Mesodermal cell (in vitro differentiated cells): ENCODE measurements at regions not wholly inside any gene's neighbourhood (a gene's known extent, or its start where the extent isn't known, plus 50 kb on each side); places are given as distances from the start of the nearest gene placed in this dataset.

Experiments
- H3K27ac ChIP-seq: 2 replicates; pipeline ENCODE4 v1.7.0; 2013; ENCODE audit warnings: mild to moderate bottlenecking, low read depth, low read length, moderate library complexity; ENCODE audit not compliant: severe bottlenecking
- H3K36me3 ChIP-seq: 2 replicates; pipeline ENCODE4 v1.7.1; 2013; ENCODE audit warnings: mild to moderate bottlenecking, low read length, moderate library complexity; ENCODE audit not compliant: control insufficient read depth, insufficient read depth
- H3K4me1 ChIP-seq: one replicate; pipeline ENCODE4 v1.7.1; 2013; ENCODE audit warnings: mild to moderate bottlenecking, low read length; ENCODE audit not compliant: insufficient read depth, control insufficient read depth, poor library complexity, severe bottlenecking
- H3K4me3 ChIP-seq: 2 replicates; pipeline ENCODE4 v1.7.0; 2013; ENCODE audit warnings: low read length, control low read depth, mild to moderate bottlenecking; ENCODE audit not compliant: insufficient read depth, poor library complexity, severe bottlenecking; ENCODE audit errors: extremely low read depth
- H3K9me3 ChIP-seq: 2 replicates; pipeline ENCODE4 v1.7.1; 2013; ENCODE audit warnings: mild to moderate bottlenecking, low read length, moderate library complexity; ENCODE audit not compliant: control insufficient read depth
- WGBS, 2 experiments: methylation state at CpG; one replicate each; pipeline ENCODE4 v1.1.5; 2013; ENCODE audit warnings: missing lambda C conversion rate in 2 of 2; ENCODE audit not compliant: insufficient coverage in 2 of 2; 5-methylcytosine and 5-hydroxymethylcytosine counted together

DNA sequence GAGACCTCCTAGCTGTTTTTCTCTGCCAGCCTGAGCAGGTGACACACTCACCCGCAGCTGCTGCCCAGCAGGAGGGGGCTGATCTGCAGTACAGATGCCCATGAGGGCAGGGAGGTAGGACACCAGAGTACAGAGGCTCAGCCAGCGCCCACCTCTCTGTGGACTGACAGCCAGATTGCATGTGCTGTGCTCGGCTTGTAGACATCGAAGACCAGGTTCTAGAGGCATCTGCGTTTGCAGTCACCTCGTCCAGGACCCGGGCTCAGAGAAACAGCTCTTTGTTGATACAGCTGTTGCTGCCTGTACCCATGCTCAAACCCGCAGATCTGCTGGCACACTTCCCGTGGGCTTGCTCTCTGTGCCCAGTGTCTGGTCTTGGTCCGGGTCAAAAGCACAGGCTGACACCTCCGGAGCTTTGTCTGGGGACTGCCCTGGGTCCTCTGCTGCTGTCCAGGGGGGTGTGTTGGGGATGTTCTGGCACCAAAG lies 224.7 kb downstream of the GLRX3 start:
- Histone ChIP-seq H3K27ac (no peak overlapping the region), H3K4me3 (no peak overlapping the region), H3K9me3 (no peaks in the 10 kb centered on the region), H3K36me3 (no peaks in the 10 kb centered on the region), H3K4me1 (no peaks in the 10 kb centered on the region)
- 86 to 89% methylated on average over 10 to 11 of the region's 11 CpGs for WGBS, 2 experiments

- WGBS, 2 experiments: 82 to 97% methylated on average over 8 to 9 of the region's 10 CpGs
- no peak overlapping the region for H3K27ac ChIP-seq
- no peak overlapping the region for H3K4me3 ChIP-seq
- H3K36me3 ChIP-seq: no peaks in the 10 kb centered on the region
- H3K9me3 ChIP-seq: no peaks in the 10 kb centered on the region
- H3K4me1 ChIP-seq: no peaks in the 10 kb centered on the region
These were observed 225.3 kb downstream of the GLRX3 start for GRCh38 chr10:130361351-130362105.

GRCh38 chr10:130362308-130362761 lies 226.1 kb downstream of the GLRX3 start:
- Histone ChIP-seq H3K36me3 (no peaks in the 10 kb centered on the region), H3K4me3 (no peak overlapping the region), H3K27ac (no peak overlapping the region), H3K9me3 (no peaks in the 10 kb centered on the region), H3K4me1 (no peaks in the 10 kb centered on the region)
- 82 to 84% methylated on average over 7 to 8 of the region's 9 CpGs for WGBS, 2 experiments

- WGBS, 2 experiments: 76 to 92% methylated on average over 2 to 4 of the region's 5 CpGs
- no peaks in the 10 kb centered on the region for H3K9me3 ChIP-seq
- no peak overlapping the region for H3K4me3 ChIP-seq
- no peak overlapping the region for H3K27ac ChIP-seq
- H3K36me3 ChIP-seq: no peaks in the 10 kb centered on the region
- H3K4me1 ChIP-seq: no peaks in the 10 kb centered on the region
These were observed 226.9 kb downstream of the GLRX3 start for GRCh38 chr10:130363051-130363450.

- Histone ChIP-seq H3K9me3 (no peaks in the 10 kb centered on the region), H3K4me1 (no peaks in the 10 kb centered on the region), H3K27ac (no peak overlapping the region), H3K36me3 (no peaks in the 10 kb centered on the region), H3K4me3 (no peak overlapping the region)
- 85 to 89% methylated on average over 6 of the region's 8 CpGs for WGBS, 2 experiments
These were observed 227.8 kb downstream of the GLRX3 start for GRCh38 chr10:130363899-130364445.

DNA sequence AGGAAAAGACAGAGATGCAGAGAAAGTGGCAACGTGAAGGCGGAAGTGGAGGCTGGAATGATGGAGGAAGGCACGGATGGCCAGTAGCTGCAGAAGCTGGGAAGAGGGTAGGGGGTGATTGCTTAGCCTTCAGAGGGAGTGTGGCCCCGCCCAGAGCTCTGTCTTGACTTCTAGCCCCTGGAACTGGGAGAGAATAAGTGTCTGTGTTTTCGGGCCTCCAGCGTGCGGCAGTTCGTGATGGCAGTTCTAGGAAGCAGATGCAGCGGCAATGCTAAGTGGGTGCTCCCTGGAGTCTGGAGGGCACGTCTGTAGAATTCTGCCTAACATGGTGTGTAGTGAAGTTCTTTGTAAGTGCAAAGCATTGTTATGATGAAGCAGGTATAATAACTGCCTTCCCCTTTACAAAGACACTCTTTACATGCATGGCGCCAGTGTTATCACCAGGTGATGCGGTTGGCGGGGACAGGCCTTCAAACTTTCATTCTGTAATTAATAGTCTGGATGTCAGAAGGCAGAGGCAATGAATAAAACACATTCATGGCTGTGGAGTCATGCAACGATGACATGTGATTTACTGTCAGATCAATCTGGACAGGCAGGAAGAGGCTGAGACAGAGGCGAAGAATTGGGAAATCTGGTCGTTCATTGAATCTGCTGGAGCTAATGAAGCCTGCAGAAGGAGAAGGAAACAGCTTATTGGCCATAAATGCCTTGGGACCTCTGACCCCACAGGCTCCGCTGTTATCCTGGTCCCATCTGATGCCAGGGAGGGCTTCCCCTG lies 228.6 kb downstream of the GLRX3 start:
- H3K9me3 ChIP-seq: no peaks in the 10 kb centered on the region
- H3K36me3 ChIP-seq: no peaks in the 10 kb centered on the region
- H3K4me1 ChIP-seq: no peaks in the 10 kb centered on the region
- WGBS, 2 experiments: 77 to 80% methylated on average over 13 to 15 of the region's 17 CpGs
- no peak overlapping the region for H3K27ac ChIP-seq
- no peak overlapping the region for H3K4me3 ChIP-seq

GRCh38 chr10:130368761-130369560 lies 232.8 kb downstream of the GLRX3 start:
- Histone ChIP-seq H3K36me3 (no peaks in the 10 kb centered on the region), H3K9me3 (no peaks in the 10 kb centered on the region), H3K4me3 (no peak overlapping the region), H3K4me1 (no peaks in the 10 kb centered on the region), H3K27ac (no peak overlapping the region)
- 85 to 86% methylated on average over 14 to 18 of the region's 20 CpGs for WGBS, 2 experiments

- H3K27ac ChIP-seq: no peak overlapping the region
- WGBS, 2 experiments: 75 to 83% methylated on average over 13 of the region's 13 CpGs
These were observed 233.6 kb downstream of the GLRX3 start for GRCh38 chr10:130369645-130370381.

GRCh38 chr10:130370721-130371120 lies 234.5 kb downstream of the GLRX3 start:
- Histone ChIP-seq H3K27ac (no peak overlapping the region), H3K4me3 (no peak overlapping the region), H3K4me1 (no peaks in the 10 kb centered on the region), H3K36me3 (no peaks in the 10 kb centered on the region), H3K9me3 (no peaks in the 10 kb centered on the region)
- 86 to 94% methylated on average over 4 to 9 of the region's 10 CpGs for WGBS, 2 experiments

More at GRCh38 chr10:130369645-130370381, 233.6 kb downstream of the GLRX3 start:
- no peak overlapping the region for H3K4me3 ChIP-seq
- no peaks in the 10 kb centered on the region for H3K36me3 ChIP-seq
- H3K9me3 ChIP-seq: no peaks in the 10 kb centered on the region
- no peaks in the 10 kb centered on the region for H3K4me1 ChIP-seq

GRCh38 chr10:130371156-130371555 lies 235.0 kb downstream of the GLRX3 start:
- WGBS, 2 experiments: 86 to 90% methylated on average over 4 to 6 of the region's 6 CpGs

More at GRCh38 chr10:130371156-130371555, 235.0 kb downstream of the GLRX3 start:
- no peaks in the 10 kb centered on the region for H3K9me3 ChIP-seq
- H3K4me3 ChIP-seq: no peak overlapping the region
- H3K4me1 ChIP-seq: no peaks in the 10 kb centered on the region
- H3K27ac ChIP-seq: no peak overlapping the region
- H3K36me3 ChIP-seq: no peaks in the 10 kb centered on the region
